ENCODE measurements at regions not wholly inside any gene's neighbourhood (a gene's known extent, or its start where the extent isn't known, plus 50 kb on each side); places are given as distances from the start of the nearest gene placed in this dataset.

- DNase-seq, result no peak
Measured at GRCh38 chr10:108130575-108130974, 966.1 kb upstream of the SORCS1 start.

- no peak for DNase-seq
Measured at GRCh38 chr10:108112218-108112617, 947.7 kb upstream of the SORCS1 start.

- no peak for DNase-seq
Measured at GRCh38 chr10:108104551-108105156, 940.1 kb upstream of the SORCS1 start.

GRCh38 chr10:108097258-108097657, 932.8 kb upstream of the SORCS1 start:
- DNase-seq, result no peak

- no peak for DNase-seq
Measured at GRCh38 chr10:108095932-108096925, 931.7 kb upstream of the SORCS1 start.

- DNase-seq, result no peak
Measured at GRCh38 chr10:108090476-108091215, 926.1 kb upstream of the SORCS1 start.

GRCh38 chr10:108086502-108086901, 922.0 kb upstream of the SORCS1 start:
- DNase-seq, result no peak

- DNase-seq, result no peak
Measured at GRCh38 chr10:108082596-108082995, 918.1 kb upstream of the SORCS1 start.

- DNase-seq, result no peak
Measured at GRCh38 chr10:108078263-108078662, 913.8 kb upstream of the SORCS1 start.

- DNase-seq, result no peak
Measured at GRCh38 chr10:108072466-108072865, 908.0 kb upstream of the SORCS1 start.

GRCh38 chr10:108070789-108071188, 906.3 kb upstream of the SORCS1 start:
- no peak for DNase-seq

- no peak for DNase-seq
Measured at GRCh38 chr10:108069096-108069495, 904.6 kb upstream of the SORCS1 start.

- no peak for DNase-seq
Measured at GRCh38 chr10:108064746-108065260, 900.3 kb upstream of the SORCS1 start.

- DNase-seq, result no peak
Measured at GRCh38 chr10:108060246-108060645, 895.7 kb upstream of the SORCS1 start.

GRCh38 chr10:108055506-108055905, 891.0 kb upstream of the SORCS1 start:
- DNase-seq, result no peak

- no peak for DNase-seq
Measured at GRCh38 chr10:108052981-108053380, 888.5 kb upstream of the SORCS1 start.

- no peak for DNase-seq
Measured at GRCh38 chr10:108051218-108051617, 886.7 kb upstream of the SORCS1 start.

- no peak for DNase-seq
Measured at GRCh38 chr10:108050626-108051025, 886.1 kb upstream of the SORCS1 start.

- DNase-seq, result no peak
Measured at GRCh38 chr10:108049668-108050067, 885.2 kb upstream of the SORCS1 start.

GRCh38 chr10:108048898-108049297, 884.4 kb upstream of the SORCS1 start:
- no peak for DNase-seq

- no peak for DNase-seq
Measured at GRCh38 chr10:108039821-108040584, 875.5 kb upstream of the SORCS1 start.

GRCh38 chr10:108037061-108037460, 872.6 kb upstream of the SORCS1 start:
- DNase-seq, result no peak
